Esophagus squamous epithelium (tissue), 5 donors: ENCODE measurements at regions not wholly inside any gene's neighbourhood (a gene's known extent, or its start where the extent isn't known, plus 50 kb on each side); places are given as distances from the start of the nearest gene placed in this dataset.

Experiments
- DNase-seq: peaks from one replicate; lab custom pipeline; 2025; lab: John Stamatoyannopoulos, UW
- H3K27ac ChIP-seq, 4 donors: fragments of 200-600 bp; sonication (generic); one replicate each; pipeline ENCODE4 v1.5.1; 2016 to 2019; ENCODE audit warnings: mild to moderate bottlenecking in 1 of 4
- H3K27me3 ChIP-seq, 4 donors: fragments of 200-600 bp; sonication (generic); 1 replicate in 3 of 4; 2 replicates in 1 of 4; pipeline versions ENCODE4 v1.5.1 to v1.6.0; 2017 to 2021; ENCODE audit warnings: antibody characterized with exemption in 1 of 4
- H3K36me3 ChIP-seq, 3 donors: fragments of 200-600 bp; sonication (generic); one replicate each; pipeline ENCODE4 v1.5.1; 2016 to 2019
- H3K4me1 ChIP-seq, 3 donors: fragments of 200-600 bp; sonication (generic); one replicate each; pipeline ENCODE4 v1.5.1; 2017 to 2019
- H3K4me3 ChIP-seq, 4 donors: fragments of 200-600 bp; sonication (generic); 1 replicate in 3 of 4; 2 replicates in 1 of 4; pipeline ENCODE4 v1.5.1; 2016 to 2019; ENCODE audit warnings: mild to moderate bottlenecking in 2 of 4, moderate library complexity in 1 of 4
- H3K9me3 ChIP-seq, 3 donors: fragments of 200-600 bp; sonication (generic); one replicate each; pipeline ENCODE4 v1.5.1; 2016 to 2019
- CTCF ChIP-seq, 6 experiments: fragments of 450-650 bp in 4 of 6; fragments of 200-600 bp in 2 of 6; sonication (generic) in 2 of 6; IDR thresholded peaks; one replicate each; pipeline ENCODE4 v1.5.1; 2016 to 2019; ENCODE audit warnings: antibody characterized with exemption in 6 of 6, mild to moderate bottlenecking in 4 of 6, moderate library complexity in 4 of 6
- POLR2A ChIP-seq, 4 donors: fragments of 450-650 bp; IDR thresholded peaks; one replicate each; pipeline ENCODE4 v1.6.1; 2017; ENCODE audit warnings: antibody characterized with exemption in 4 of 4, mild to moderate bottlenecking in 4 of 4, moderate library complexity in 3 of 4
- WGBS, 2 donors: methylation state at CpG; one replicate each; pipeline ENCODE4 v1.1.5; 2018; 5-methylcytosine and 5-hydroxymethylcytosine counted together
- intact Hi-C: fragments of 100-400 bp; cut with DNase I; formaldehyde crosslinking; loops from one replicate; pipeline ENCODE4 v1.15.0; 2022
- donor health status: DM: yes; HTN: yes; CAD: no.

- no peak overlapping the region for H3K27ac ChIP-seq
- TF ChIP-seq POLR2A (IDR thresholded peaks at IDR 0.05) (no peak), CTCF (IDR thresholded peaks at IDR 0.05) (no peak)
- no peaks in the 10 kb centered on the region for H3K9me3 ChIP-seq
- 72 to 83% methylated on average over 1 of the region's 1 CpG for WGBS, 2 donors
- H3K27me3 ChIP-seq, result no peaks in the 10 kb centered on the region
- intact Hi-C loops, result no loop called here
- no peaks in the 10 kb centered on the region for H3K36me3 ChIP-seq
- no peak overlapping the region for H3K4me3 ChIP-seq
- no peak for DNase-seq
- H3K4me1 ChIP-seq, result no peaks in the 10 kb centered on the region
Measured at GRCh38 chr3:29185706-29186105, 95.2 kb upstream of the RBMS3 start.

GRCh38 chr3:29186131-29186599, 94.7 kb upstream of the RBMS3 start:
- H3K9me3 ChIP-seq, result no peaks in the 10 kb centered on the region
- TF ChIP-seq CTCF (IDR thresholded peaks at IDR 0.05) (no peak), POLR2A (IDR thresholded peaks at IDR 0.05) (no peak)
- H3K27me3 ChIP-seq, result no peaks in the 10 kb centered on the region
- 47 to 77% methylated on average over 1 of the region's 1 CpG for WGBS, 2 donors
- H3K27ac ChIP-seq, result no peak overlapping the region
- H3K4me3 ChIP-seq, result no peak overlapping the region
- intact Hi-C loops, result no loop called here
- H3K36me3 ChIP-seq, result no peaks in the 10 kb centered on the region
- no peaks in the 10 kb centered on the region for H3K4me1 ChIP-seq
- DNase-seq, result no peak

GRCh38 chr3:29186982-29187725, 93.7 kb upstream of the RBMS3 start:
- TF ChIP-seq CTCF (IDR thresholded peaks at IDR 0.05) (no peak), POLR2A (IDR thresholded peaks at IDR 0.05) (no peak)
- Histone ChIP-seq H3K9me3 (no peaks in the 10 kb centered on the region), H3K4me3 (no peak overlapping the region), H3K4me1 (no peaks in the 10 kb centered on the region), H3K27ac (no peak overlapping the region), H3K36me3 (no peaks in the 10 kb centered on the region), H3K27me3 (no peaks in the 10 kb centered on the region)
- WGBS, 2 donors, result 41 to 53% methylated on average over 3 of the region's 3 CpGs
- no peak for DNase-seq
- intact Hi-C loops, result no loop called here

- peaks cover 0 to 3% (median 0%) of the 10 kb centered on the region in 3 donors for H3K9me3 ChIP-seq
- no peak overlapping the region for H3K27ac ChIP-seq
- TF ChIP-seq CTCF (IDR thresholded peaks at IDR 0.05), result no peak
- no peak for TF ChIP-seq POLR2A (IDR thresholded peaks at IDR 0.05)
- intact Hi-C loops, result no loop called here
- H3K4me3 ChIP-seq, result no peak overlapping the region
- no peaks in the 10 kb centered on the region for H3K36me3 ChIP-seq
- H3K27me3 ChIP-seq, result no peaks in the 10 kb centered on the region
- no peaks in the 10 kb centered on the region for H3K4me1 ChIP-seq
- no peak for DNase-seq
Measured at GRCh38 chr3:29189328-29189727, 91.5 kb upstream of the RBMS3 start.

- DNase-seq, result no peak
- H3K9me3 ChIP-seq, result peaks cover 0 to 3% (median 0%) of the 10 kb centered on the region in 3 donors
- TF ChIP-seq CTCF (IDR thresholded peaks at IDR 0.05) (no peak), POLR2A (IDR thresholded peaks at IDR 0.05) (no peak)
- intact Hi-C loops, result no loop called here
- H3K27ac ChIP-seq, result no peak overlapping the region
- H3K36me3 ChIP-seq, result no peaks in the 10 kb centered on the region
- H3K4me3 ChIP-seq, result no peak overlapping the region
- H3K27me3 ChIP-seq, result no peaks in the 10 kb centered on the region
- WGBS, 2 donors, result 88 to 89% methylated on average over 1 of the region's 1 CpG
- H3K4me1 ChIP-seq, result no peaks in the 10 kb centered on the region
Measured at GRCh38 chr3:29194139-29194538, 86.7 kb upstream of the RBMS3 start.
